ENCODE measurements at regions not wholly inside any gene's neighbourhood (a gene's known extent, or its start where the extent isn't known, plus 50 kb on each side); places are given as distances from the start of the nearest gene placed in this dataset.

GRCh38 chr10:78514459-78514858, 480.8 kb downstream of the RPS24 start:
- DNase-seq (ENCODE audit: low read depth), result no peak

DNA sequence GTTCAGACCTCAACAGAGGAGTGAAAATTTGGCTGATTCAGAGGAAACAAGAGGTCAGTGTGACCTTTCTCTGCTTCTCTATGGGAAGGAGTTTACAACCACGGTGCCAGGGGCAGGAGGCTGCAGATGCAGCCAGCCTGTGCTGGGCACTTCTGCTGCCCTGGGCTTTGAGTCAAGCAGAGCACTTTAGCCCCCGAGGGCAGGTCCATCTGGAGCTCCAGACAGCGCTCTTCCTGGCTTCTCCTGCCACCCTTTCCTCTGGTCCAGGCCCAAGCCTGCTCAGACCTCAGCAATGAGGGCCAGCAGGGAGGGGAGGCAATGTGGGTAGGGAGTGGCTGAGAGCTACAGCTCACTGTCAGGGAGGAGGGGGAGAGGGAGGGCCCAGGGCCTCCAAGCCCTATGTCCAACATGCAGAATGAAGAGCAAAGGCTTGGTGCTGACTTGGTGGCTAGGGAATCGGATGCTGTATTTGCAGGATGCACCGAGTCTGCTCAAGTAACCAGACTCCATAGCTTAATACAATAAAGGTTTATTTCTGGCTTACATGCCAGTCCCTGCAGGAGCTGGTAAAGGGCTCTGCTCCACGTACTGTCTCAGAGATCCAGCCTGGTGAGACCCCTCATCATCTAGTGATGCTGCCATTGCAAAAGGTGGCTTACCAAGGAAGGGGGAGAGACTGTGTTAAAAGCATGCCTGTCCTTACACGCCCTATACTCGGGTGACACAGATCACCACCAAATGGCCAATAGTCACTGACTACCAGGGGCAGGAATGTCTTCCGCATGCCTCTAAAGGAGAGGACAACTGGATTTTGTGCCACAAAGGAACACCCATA, 481.6 kb downstream of the RPS24 start:
- no peak for DNase-seq (ENCODE audit: low read depth)

GRCh38 chr10:78515873-78516153, 482.1 kb downstream of the RPS24 start:
- no peak for DNase-seq (ENCODE audit: low read depth)

DNA sequence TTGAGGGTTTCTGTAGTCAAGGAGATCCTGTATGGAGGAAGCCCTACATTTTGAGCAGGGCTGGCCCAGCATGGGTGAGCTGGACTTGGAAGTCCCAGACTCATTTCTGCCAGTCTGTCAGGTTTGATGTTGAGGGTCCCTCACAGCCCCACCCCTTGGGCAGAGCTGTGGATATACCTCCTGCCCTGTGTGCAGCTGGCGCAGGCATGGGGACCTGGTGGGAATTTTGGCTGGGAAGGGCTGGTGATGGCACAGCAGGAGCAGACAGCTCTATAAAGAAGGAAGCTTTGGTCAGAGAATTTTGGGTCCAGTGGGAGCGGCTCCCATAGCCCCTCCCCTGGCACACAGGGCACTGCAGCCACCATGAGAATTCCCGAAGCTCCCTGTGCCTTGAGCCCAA, 482.6 kb downstream of the RPS24 start:
- DNase-seq (ENCODE audit: low read depth), result no peak

DNA sequence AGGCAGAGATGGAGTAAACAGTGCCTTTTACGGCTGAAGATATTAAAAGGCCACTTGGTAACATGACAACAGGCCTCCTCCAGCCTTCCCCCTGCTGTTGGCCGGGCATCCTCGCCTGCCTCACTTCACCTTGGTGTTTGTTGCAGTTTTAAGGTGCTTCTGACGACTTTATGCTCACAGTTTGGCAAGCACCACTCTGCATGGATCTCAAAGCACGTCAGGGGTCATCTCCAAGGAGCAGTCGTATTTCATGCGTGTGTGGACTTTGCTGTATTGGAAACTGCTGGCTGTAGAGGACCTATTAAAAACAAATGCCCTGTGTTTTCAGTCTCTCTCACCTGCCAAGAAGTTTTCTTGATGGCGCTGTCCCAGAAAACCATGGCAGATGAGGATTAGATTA, 483.1 kb downstream of the RPS24 start:
- no peak for DNase-seq (ENCODE audit: low read depth)

DNA sequence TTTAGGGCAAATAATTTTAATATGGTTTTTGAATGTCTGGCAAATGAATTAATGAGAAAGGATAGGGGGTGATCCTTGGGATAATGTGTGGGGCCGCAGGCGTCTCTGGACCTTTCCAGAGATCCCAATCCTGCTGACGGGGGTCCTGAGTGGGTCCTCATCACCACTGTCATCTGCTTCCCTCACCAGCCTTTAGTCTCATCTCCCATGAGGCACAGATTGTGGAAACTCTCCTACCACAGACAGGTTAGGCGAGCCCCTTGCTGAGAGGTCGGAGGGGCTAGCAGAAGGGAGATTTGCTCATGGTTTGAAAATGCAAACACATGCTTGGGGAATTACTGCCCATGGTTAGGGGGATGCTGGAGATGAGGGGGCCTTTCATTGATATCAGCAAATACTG, 484.6 kb downstream of the RPS24 start:
- no peak for DNase-seq (ENCODE audit: low read depth)

DNA sequence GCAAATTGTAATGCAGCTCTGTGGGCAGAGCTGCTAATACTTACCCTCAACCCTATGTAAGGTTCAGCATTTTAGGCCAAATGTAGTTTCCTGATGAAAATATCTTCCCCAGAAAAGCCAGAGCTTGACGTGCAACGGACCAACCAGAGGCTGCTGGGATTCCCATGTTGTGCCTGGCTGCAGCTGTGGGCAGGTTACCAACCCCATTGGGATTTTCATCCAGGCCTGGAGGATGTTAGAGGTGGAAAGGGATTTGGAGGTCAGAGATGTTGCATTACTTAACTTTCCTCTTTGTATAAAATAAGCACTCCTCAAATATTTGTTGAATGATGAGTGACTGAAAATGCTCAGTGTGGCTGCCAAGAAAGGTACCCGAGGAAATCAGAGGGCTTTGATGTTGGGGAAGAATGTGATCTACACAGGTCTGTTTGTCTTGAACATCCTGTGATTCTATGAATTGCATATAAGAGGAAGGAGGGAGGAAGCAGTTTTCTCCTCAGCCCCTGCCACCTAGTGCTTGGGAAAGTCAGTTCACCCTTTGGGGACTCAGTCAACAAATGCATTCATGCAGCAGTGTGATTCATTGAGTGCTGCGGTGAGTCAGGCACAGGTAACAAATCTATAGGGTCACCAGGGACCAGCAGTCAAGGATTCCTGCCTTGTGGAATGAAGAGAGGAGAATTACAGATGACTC, 487.2 kb downstream of the RPS24 start:
- peak; percentile 63 for DNase-seq (ENCODE audit: low read depth)

GRCh38 chr10:78523453-78523852, 489.8 kb downstream of the RPS24 start:
- no peak for DNase-seq (ENCODE audit: low read depth)

DNA sequence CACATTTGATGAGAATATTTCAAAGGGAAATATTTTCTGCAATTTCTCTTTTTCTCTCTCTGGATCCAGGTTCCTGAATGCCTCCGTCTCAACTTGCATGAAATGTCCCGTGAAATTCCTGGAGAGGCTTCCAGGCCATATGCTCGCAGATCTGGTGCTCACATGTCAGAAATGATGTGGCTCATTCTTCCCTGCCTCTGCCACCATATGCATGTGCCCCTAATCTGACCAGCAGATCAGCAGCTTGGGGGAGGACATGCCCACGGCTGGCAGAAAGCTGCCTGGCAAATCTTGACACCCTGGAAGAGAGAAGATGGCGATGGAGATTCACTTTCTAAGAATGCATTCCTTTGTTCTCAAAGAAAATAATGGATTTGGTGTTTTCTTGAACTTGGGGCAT, 490.7 kb downstream of the RPS24 start:
- DNase-seq (ENCODE audit: low read depth), result no peak

DNA sequence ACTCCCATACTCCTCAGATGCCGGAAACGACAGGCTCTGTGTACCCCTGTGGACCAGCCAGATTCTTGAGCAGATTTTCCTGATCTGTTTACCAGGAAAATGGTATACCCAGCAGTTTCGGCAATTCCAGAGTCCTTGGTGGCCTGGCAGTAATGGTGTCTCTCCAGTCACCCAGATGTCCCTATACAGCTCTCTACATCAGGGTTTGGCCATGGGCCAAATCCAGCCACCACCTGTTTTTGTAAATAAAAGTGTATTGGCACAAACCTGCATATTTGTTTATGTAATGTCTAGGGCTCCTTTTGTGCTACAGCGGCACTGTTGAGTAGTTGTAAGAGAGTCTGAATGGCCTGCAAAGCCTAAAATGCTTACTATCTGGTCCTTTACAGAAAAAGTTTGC, 491.3 kb downstream of the RPS24 start:
- no peak for DNase-seq (ENCODE audit: low read depth)

GRCh38 chr10:78526347-78526746, 492.7 kb downstream of the RPS24 start:
- no peak for DNase-seq (ENCODE audit: low read depth)

GRCh38 chr10:78527296-78527695, 493.6 kb downstream of the RPS24 start:
- DNase-seq (ENCODE audit: low read depth), result no peak

GRCh38 chr10:78528749-78529204, 495.1 kb downstream of the RPS24 start:
- DNase-seq (ENCODE audit: low read depth), result no peak

DNA sequence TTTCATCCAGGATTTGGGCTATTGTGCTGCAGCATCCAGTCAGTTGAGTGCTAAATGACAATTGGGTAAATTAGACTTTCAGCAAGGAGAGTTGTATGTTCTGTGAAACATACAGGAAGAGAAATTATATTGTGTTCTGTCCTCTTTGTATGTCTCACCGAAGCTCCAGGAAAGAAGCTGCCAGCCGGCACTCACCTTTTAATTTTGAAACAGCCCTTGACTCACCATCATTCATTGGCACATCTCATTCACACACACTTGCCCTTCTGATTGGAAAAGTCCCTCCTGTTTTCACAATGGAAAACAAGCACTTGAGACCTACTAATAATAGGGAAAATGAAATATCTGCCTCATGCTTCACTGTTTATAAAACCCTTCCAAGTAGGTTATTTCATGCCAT, 495.6 kb downstream of the RPS24 start:
- no peak for DNase-seq (ENCODE audit: low read depth)

- DNase-seq (ENCODE audit: low read depth), result no peak
Measured at GRCh38 chr10:78531088-78531487, 497.4 kb downstream of the RPS24 start.

DNA sequence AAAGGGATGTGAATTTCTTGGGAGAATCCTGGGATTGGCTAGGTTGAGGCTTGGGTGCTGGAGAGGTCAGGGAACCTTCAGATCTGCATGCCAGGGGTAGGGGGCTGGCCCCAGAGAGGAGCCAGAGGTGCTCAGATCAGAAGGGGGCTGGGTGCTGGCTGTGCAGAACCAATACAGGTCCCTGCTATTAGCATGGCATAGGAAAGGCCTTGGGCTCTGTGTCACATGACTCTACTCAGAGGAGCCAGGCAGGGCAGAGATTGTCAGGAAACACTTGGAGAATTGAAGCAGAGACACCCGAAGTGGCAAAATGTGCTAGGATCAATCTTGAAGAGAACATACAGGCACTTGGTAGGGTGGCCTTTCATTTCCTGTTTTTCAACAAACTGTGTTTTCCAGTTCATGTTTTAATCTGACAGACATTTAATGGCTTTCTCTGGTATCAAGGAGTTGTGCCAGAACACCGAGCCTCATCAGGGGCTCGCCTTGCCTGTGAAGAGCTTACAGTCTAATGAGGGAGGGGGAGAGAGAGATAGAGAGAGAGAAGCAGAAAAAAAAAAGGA, 498.9 kb downstream of the RPS24 start:
- no peak for DNase-seq (ENCODE audit: low read depth)

GRCh38 chr10:78533098-78533497, 499.4 kb downstream of the RPS24 start:
- no peak for DNase-seq (ENCODE audit: low read depth)

GRCh38 chr10:78533776-78534175, 500.1 kb downstream of the RPS24 start:
- no peak for DNase-seq (ENCODE audit: low read depth)

DNA sequence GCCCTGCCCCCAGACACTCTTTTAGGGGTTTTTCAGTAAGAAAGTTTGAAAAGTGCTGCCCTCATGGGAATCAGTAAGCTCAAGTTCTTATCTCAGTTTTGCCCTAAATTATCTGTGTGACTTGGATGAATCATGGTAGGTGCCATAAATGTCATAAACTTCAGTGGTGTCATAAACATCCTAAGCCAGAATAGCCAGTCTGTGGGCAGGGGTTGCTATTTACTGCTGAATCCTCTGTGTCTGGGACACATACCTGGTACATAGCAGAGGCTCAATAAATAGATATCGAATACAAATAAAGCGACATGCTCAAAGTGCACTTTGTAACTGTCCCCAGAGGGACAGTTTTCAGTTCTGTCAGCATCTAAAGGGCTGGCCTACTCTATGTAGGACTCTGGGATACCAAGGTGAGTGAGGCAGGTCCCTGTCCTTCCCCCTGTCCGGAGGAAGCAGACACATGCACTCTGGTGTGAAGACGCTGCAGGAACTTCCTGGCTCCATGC, 502.1 kb downstream of the RPS24 start:
- no peak for DNase-seq (ENCODE audit: low read depth)

- no peak for DNase-seq (ENCODE audit: low read depth)
Measured at GRCh38 chr10:78537018-78537417, 503.4 kb downstream of the RPS24 start.

- no peak for DNase-seq (ENCODE audit: low read depth)
Measured at GRCh38 chr10:78539247-78539766, 505.6 kb downstream of the RPS24 start.

DNA sequence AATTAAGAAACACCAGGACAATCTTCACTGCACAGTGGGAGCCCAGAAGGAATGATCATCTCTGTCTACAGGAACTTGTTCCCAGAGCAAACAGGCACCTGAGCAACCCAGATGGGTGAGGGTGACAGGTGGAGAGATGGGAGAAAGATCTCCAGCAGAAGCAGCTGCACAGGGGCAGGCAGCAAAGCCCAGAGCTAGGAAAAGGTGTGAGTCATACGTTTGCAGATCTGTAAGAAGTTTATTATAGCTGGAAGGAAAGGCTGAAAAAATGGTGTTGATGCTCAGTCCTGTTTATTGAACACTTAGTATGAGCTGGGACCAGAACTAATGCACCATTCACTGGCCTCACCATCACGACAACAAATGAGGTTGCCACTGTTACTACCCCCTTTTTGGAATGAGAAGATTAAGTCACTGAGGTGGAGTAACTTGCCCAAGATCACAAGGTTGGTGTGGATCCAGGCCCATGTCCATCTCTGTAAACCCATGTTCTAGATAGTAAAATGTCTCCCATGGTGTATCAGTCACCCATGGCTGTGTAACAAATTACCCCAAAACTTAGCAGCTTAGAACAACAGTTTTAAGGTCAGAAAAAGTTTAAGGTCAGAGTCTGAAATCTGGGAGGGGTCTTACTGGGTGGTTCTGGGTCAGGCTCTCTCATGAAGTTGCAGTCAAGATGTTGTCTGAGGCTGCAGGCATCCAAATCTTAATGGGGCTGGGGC, 506.9 kb downstream of the RPS24 start:
- no peak for DNase-seq (ENCODE audit: low read depth)

Data from Daoy (cell line).